ENCODE measurements at regions not wholly inside any gene's neighbourhood (a gene's known extent, or its start where the extent isn't known, plus 50 kb on each side); places are given as distances from the start of the nearest gene placed in this dataset.
"Not testable (repeated sequence)": the region's sequence is repeated elsewhere in the genome, so short reads cannot be mapped to it uniquely, and the experiment has no call there.

DNA sequence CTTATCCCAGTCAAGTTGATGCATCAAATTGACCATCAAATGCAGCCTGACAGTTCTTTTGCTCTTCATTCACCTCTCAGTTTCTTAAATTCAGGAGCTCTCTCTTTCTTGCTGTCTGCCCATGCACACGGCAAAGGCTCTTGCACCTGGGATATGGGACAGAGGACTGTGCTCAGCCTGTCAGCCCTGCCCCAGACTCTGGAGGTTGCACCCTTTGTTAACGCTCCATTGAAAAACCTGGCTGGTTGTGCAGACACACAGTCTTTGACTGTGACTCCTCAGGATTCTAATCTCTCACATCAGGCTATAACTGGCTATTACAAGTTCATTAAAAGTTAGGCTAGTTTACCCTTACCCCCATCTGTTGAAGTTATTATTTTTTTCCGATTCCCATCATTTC, 1032.5 kb downstream of the SOCS6 start:
- H3K4me1 ChIP-seq (ENCODE audit: low read depth) = no peaks in the 10 kb centered on the region
- TF ChIP-seq, protein P1, sequence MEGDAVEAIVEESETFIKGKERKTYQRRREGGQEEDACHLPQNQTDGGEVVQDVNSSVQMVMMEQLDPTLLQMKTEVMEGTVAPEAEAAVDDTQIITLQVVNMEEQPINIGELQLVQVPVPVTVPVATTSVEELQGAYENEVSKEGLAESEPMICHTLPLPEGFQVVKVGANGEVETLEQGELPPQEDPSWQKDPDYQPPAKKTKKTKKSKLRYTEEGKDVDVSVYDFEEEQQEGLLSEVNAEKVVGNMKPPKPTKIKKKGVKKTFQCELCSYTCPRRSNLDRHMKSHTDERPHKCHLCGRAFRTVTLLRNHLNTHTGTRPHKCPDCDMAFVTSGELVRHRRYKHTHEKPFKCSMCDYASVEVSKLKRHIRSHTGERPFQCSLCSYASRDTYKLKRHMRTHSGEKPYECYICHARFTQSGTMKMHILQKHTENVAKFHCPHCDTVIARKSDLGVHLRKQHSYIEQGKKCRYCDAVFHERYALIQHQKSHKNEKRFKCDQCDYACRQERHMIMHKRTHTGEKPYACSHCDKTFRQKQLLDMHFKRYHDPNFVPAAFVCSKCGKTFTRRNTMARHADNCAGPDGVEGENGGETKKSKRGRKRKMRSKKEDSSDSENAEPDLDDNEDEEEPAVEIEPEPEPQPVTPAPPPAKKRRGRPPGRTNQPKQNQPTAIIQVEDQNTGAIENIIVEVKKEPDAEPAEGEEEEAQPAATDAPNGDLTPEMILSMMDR (IDR thresholded peaks at IDR 0.05; ENCODE audit: low read depth, low read length) = no peak
- no peak for DNase-seq (ENCODE audit: low read depth in 1 of 2, low spot score in 1 of 2)
- no peaks in the 10 kb centered on the region for H3K27me3 ChIP-seq
- no peaks in the 10 kb centered on the region for H3K9me3 ChIP-seq (ENCODE audit: low read depth)
- no peak overlapping the region for H3K27ac ChIP-seq
- no peaks in the 10 kb centered on the region for H3K36me3 ChIP-seq
- no peak overlapping the region for H3K4me3 ChIP-seq

DNA sequence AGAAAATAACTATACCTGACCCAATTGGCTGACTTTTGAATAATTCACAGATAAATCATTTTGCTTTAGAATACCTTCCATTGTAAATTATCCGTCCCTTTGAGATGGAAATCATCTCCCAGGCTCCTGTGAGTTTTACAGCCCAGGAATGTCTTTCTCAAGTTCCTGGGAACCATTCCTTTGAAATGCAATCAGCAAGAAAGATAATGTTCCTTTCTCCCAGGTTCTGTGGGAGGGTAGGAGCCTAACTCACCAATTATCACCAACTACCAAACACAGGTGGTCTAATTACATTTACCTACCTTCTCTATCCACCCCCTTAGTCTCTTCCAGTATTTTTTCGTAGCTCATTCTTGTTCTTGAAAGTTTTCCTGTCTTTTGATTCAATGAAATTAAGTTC, 1016.0 kb downstream of the SOCS6 start:
- H3K4me3 ChIP-seq = no peak overlapping the region
- peaks cover 42% of the 10 kb centered on the region for H3K27me3 ChIP-seq
- no peaks in the 10 kb centered on the region for H3K9me3 ChIP-seq (ENCODE audit: low read depth)
- H3K27ac ChIP-seq = no peak overlapping the region
- H3K4me1 ChIP-seq (ENCODE audit: low read depth) = no peaks in the 10 kb centered on the region
- H3K36me3 ChIP-seq = no peaks in the 10 kb centered on the region
- TF ChIP-seq, protein P1 (IDR thresholded peaks at IDR 0.05; ENCODE audit: low read depth, low read length) = no peak
- no peak for DNase-seq (ENCODE audit: low read depth in 1 of 2, low spot score in 1 of 2)

GRCh38 chr18:71303743-71304142, 1014.9 kb downstream of the SOCS6 start:
- DNase-seq (ENCODE audit: low read depth in 1 of 2, low spot score in 1 of 2); H3K9me3 ChIP-seq (ENCODE audit: low read depth); H3K4me3 ChIP-seq; H3K4me1 ChIP-seq (ENCODE audit: low read depth); H3K27ac ChIP-seq; H3K36me3 ChIP-seq: not testable (repeated sequence)
- H3K27me3 ChIP-seq = peaks cover 42% of the 10 kb centered on the region

DNA sequence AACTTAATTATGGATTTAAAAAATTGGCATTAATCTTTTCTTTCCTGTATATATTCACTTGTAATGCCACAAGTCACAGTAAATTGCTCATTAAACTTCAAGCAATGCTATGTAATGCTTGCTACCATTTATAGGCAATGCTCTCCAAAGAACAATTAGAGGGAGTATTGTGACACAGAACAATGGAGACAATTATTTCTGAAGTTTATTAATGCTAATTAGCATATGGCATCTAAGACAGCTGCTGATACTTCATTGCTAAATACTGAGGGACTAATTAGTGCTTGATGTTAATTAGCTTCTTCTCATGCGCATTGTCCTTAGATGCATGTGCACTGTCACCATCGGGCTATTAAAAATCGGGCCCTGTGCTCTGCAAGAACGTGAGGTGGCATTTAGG, 1012.8 kb downstream of the SOCS6 start:
- TF ChIP-seq, protein P1 (IDR thresholded peaks at IDR 0.05; ENCODE audit: low read depth, low read length) = no peak

GRCh38 chr18:71294201-71294600, 1005.4 kb downstream of the SOCS6 start:
- H3K4me3 ChIP-seq; H3K27ac ChIP-seq; H3K36me3 ChIP-seq; H3K4me1 ChIP-seq (ENCODE audit: low read depth); DNase-seq (ENCODE audit: low read depth in 1 of 2, low spot score in 1 of 2); H3K27me3 ChIP-seq; H3K9me3 ChIP-seq (ENCODE audit: low read depth): not testable (repeated sequence)

More for the DNA sequence above, 1012.8 kb downstream of the SOCS6 start:
- peaks cover 30% of the 10 kb centered on the region for H3K27me3 ChIP-seq
- no peak overlapping the region for H3K4me3 ChIP-seq
- no peak for DNase-seq (ENCODE audit: low read depth in 1 of 2, low spot score in 1 of 2)
- no peak overlapping the region for H3K27ac ChIP-seq
- H3K4me1 ChIP-seq (ENCODE audit: low read depth) = no peaks in the 10 kb centered on the region
- H3K36me3 ChIP-seq = no peaks in the 10 kb centered on the region
- H3K9me3 ChIP-seq (ENCODE audit: low read depth) = no peaks in the 10 kb centered on the region

GRCh38 chr18:71293322-71293721, 1004.5 kb downstream of the SOCS6 start:
- Histone ChIP-seq H3K4me3 (no peak overlapping the region), H3K27me3 (no peaks in the 10 kb centered on the region), H3K36me3 (no peaks in the 10 kb centered on the region), H3K4me1 (ENCODE audit: low read depth) (no peaks in the 10 kb centered on the region), H3K27ac (no peak overlapping the region), H3K9me3 (ENCODE audit: low read depth) (no peaks in the 10 kb centered on the region)
- peak in 1 of 2 donors; percentile 1 for DNase-seq (ENCODE audit: low read depth in 1 of 2, low spot score in 1 of 2)
- TF ChIP-seq, protein P1 (IDR thresholded peaks at IDR 0.05; ENCODE audit: low read depth, low read length) = no peak

GRCh38 chr18:71287268-71287667, 998.4 kb downstream of the SOCS6 start:
- H3K4me1 ChIP-seq (ENCODE audit: low read depth) = no peaks in the 10 kb centered on the region
- TF ChIP-seq, protein P1 (IDR thresholded peaks at IDR 0.05; ENCODE audit: low read depth, low read length) = no peak
- no peaks in the 10 kb centered on the region for H3K9me3 ChIP-seq (ENCODE audit: low read depth)
- DNase-seq (ENCODE audit: low read depth in 1 of 2, low spot score in 1 of 2) = peak in 1 of 2 donors; percentile 2
- H3K36me3 ChIP-seq = no peaks in the 10 kb centered on the region
- H3K4me3 ChIP-seq = no peak overlapping the region
- no peaks in the 10 kb centered on the region for H3K27me3 ChIP-seq
- no peak overlapping the region for H3K27ac ChIP-seq

Measured in cardiac muscle cell (in vitro differentiated cells and primary cell).